SU-DHL-6 (cell line): ENCODE measurements at regions not wholly inside any gene's neighbourhood (a gene's known extent, or its start where the extent isn't known, plus 50 kb on each side); places are given as distances from the start of the nearest gene placed in this dataset.

Experiments used
- H2AFZ ChIP-seq: fragments of 200-600 bp; sonication (generic); 2 replicates; pipeline ENCODE4 v1.6.1; 2014; ENCODE audit warnings: low read depth, mild to moderate bottlenecking, moderate library complexity, mixed read lengths, antibody characterized with exemption, low read length; ENCODE audit not compliant: severe bottlenecking
- H3F3A ChIP-seq: fragments of 200-600 bp; shearing (Covaris generic); 2 replicates; pipeline ENCODE4 v1.6.0; 2016; ENCODE audit warnings: antibody characterized with exemption, mild to moderate bottlenecking; ENCODE audit not compliant: insufficient read depth
- H3K27ac ChIP-seq: fragments of 200-600 bp; sonication (generic); 2 replicates; pipeline ENCODE4 v1.5.1; 2016; ENCODE audit warnings: low read depth, mild to moderate bottlenecking, low read length, moderate library complexity, mixed read lengths
- H3K27me3 ChIP-seq: fragments of 200-600 bp; sonication (generic), shearing (Covaris generic); 2 replicates; pipeline ENCODE4 v1.6.0; 2014; ENCODE audit warnings: mild to moderate bottlenecking, low read length
- H3K36me3 ChIP-seq: fragments of 200-600 bp; sonication (generic); 2 replicates; pipeline ENCODE4 v1.6.1; 2014; ENCODE audit warnings: mild to moderate bottlenecking, low read length, mixed read lengths
- H3K4me2 ChIP-seq: fragments of 300-600, 200-600 bp; shearing (Covaris generic), sonication (generic); 2 replicates; pipeline ENCODE4 v1.6.0; 2014; ENCODE audit warnings: low read length, low read depth, mild to moderate bottlenecking; ENCODE audit not compliant: poor library complexity, severe bottlenecking
- H3K4me3 ChIP-seq: fragments of 200-600 bp; sonication (generic); 2 replicates; pipeline ENCODE4 v1.5.1; 2014; ENCODE audit warnings: antibody characterized with exemption, low read length, mild to moderate bottlenecking, mixed read lengths; ENCODE audit not compliant: insufficient read depth, poor library complexity, severe bottlenecking
- H3K79me2 ChIP-seq: fragments of 200-600 bp; sonication (generic); 2 replicates; pipeline ENCODE4 v1.6.1; 2014; ENCODE audit warnings: mild to moderate bottlenecking, low read length, moderate library complexity; ENCODE audit not compliant: insufficient read depth
- H3K9ac ChIP-seq: fragments of 200-600 bp; sonication (generic); 2 replicates; pipeline ENCODE4 v1.7.0; 2014; ENCODE audit warnings: mild to moderate bottlenecking, low read length
- H3K9me2 ChIP-seq: fragments of 200-600 bp; sonication (generic); replicated peaks from 2 replicates; pipeline ENCODE4 v1.6.1; 2014; ENCODE audit warnings: low read length; ENCODE audit not compliant: insufficient read depth
- H3K9me3 ChIP-seq: fragments of 200-600 bp; sonication (generic); 2 replicates; pipeline ENCODE4 v1.6.1; 2014; ENCODE audit warnings: low read length, mixed read lengths; ENCODE audit not compliant: insufficient read depth
- H4K20me1 ChIP-seq: fragments of 200-600 bp; sonication (generic); 2 replicates; pipeline ENCODE4 v1.6.1; 2014; ENCODE audit warnings: low read depth, mild to moderate bottlenecking, antibody characterized with exemption, low read length, moderate library complexity, mixed read lengths
- EZH2phosphoT487 ChIP-seq: fragments of 200-600 bp; sonication (generic), shearing (Covaris generic); conservative IDR thresholded peaks from 2 replicates; pipeline ENCODE4 v1.6.1; 2018; ENCODE audit warnings: mild to moderate bottlenecking, antibody characterized with exemption, low read length, moderate library complexity, mixed read lengths
- TF ChIP-seq, protein P1 (sequence below): fragments of 200-600 bp; sonication (generic); IDR thresholded peaks from one replicate; pipeline ENCODE4 v1.5.1; 2017; ENCODE audit warnings: antibody characterized with exemption, mild to moderate bottlenecking, low read length, moderate library complexity; ENCODE audit not compliant: insufficient read depth, poor library complexity, severe bottlenecking

DNA sequence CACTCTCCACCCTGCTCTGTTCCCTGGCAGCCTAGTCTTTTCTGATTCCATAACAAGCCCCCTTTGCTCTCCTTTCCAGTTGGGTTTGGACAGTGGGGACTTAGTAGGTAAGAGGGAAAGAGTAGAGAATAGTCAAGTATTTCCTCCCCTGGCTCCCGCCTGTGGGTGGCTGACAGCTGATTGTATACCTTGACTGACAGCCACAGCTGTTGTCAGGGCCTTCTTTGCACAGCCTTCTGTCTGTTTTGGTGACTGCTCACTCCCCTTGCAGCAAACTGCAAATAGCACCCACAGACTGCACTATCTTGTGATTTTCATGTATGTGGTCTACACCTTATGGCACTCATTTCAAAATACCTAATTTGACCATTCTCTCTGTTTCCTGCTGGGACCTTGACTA, 486.3 kb downstream of the ACTR3B start:
- no peak for TF ChIP-seq EZH2phosphoT487
- TF ChIP-seq, protein P1, sequence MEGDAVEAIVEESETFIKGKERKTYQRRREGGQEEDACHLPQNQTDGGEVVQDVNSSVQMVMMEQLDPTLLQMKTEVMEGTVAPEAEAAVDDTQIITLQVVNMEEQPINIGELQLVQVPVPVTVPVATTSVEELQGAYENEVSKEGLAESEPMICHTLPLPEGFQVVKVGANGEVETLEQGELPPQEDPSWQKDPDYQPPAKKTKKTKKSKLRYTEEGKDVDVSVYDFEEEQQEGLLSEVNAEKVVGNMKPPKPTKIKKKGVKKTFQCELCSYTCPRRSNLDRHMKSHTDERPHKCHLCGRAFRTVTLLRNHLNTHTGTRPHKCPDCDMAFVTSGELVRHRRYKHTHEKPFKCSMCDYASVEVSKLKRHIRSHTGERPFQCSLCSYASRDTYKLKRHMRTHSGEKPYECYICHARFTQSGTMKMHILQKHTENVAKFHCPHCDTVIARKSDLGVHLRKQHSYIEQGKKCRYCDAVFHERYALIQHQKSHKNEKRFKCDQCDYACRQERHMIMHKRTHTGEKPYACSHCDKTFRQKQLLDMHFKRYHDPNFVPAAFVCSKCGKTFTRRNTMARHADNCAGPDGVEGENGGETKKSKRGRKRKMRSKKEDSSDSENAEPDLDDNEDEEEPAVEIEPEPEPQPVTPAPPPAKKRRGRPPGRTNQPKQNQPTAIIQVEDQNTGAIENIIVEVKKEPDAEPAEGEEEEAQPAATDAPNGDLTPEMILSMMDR = no peak
- H3K4me3 ChIP-seq = no peak overlapping the region
- H3K9me3 ChIP-seq = no peaks in the 10 kb centered on the region
- H3K9ac ChIP-seq = no peak overlapping the region
- no peaks in the 10 kb centered on the region for H3K79me2 ChIP-seq
- no peaks in the 10 kb centered on the region for H4K20me1 ChIP-seq
- H3K36me3 ChIP-seq = no peaks in the 10 kb centered on the region
- no peaks in the 10 kb centered on the region for H3K9me2 ChIP-seq
- no peaks in the 10 kb centered on the region for H3F3A ChIP-seq
- no peak overlapping the region for H3K27ac ChIP-seq
- no peaks in the 10 kb centered on the region for H3K27me3 ChIP-seq
- no peak overlapping the region for H2AFZ ChIP-seq
- no peak overlapping the region for H3K4me2 ChIP-seq

DNA sequence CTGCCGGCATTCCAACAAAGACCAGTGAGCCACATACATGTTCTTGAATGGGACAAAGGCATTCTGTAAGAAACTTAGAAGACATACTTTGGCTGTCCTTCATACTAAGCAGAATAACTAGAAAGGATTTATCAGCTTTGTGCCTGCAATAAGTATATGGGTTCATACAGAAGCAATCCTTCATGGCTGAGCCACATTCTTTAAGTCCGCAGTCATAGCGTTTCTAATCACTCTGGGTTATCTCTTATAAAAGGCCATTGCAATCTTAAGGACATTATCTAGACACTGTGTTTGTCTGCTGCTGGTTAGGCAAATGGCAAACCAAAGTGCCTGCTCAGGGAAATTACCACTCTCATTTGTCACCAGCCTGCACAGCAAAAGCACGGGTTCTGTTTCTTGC, 488.4 kb downstream of the ACTR3B start:
- Histone ChIP-seq H3K36me3 (no peaks in the 10 kb centered on the region), H3K4me2 (no peak overlapping the region), H3F3A (no peaks in the 10 kb centered on the region), H3K9me3 (no peaks in the 10 kb centered on the region), H3K9ac (no peak overlapping the region), H3K79me2 (no peaks in the 10 kb centered on the region), H3K9me2 (no peaks in the 10 kb centered on the region), H3K27ac (no peak overlapping the region), H2AFZ (no peak overlapping the region), H3K27me3 (no peaks in the 10 kb centered on the region), H3K4me3 (no peak overlapping the region), H4K20me1 (no peaks in the 10 kb centered on the region)
- TF ChIP-seq, protein P1 = no peak
- no peak for TF ChIP-seq EZH2phosphoT487

DNA sequence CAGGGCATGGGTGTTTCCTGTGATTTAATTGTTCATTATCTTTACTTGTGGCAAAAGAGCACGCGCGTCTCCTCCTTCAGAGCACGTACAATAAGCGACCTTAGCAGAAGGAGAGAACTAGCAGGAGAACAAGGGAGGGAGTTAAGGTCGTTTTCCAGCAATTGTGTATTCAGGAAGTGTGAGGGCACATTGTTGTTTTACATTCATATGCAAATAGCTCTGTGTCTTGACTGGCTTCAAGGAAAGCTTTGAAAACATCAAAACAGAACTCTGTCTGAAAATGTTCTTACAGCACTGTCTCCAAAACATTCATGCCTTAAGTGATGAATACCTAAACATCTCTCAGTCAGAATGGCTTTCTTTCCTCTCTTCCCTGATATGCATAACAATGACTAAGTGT, 499.1 kb downstream of the ACTR3B start:
- Histone ChIP-seq H3K27me3 (no peaks in the 10 kb centered on the region), H3K79me2 (no peaks in the 10 kb centered on the region), H3K9ac (no peak overlapping the region)

More for the DNA sequence above, 499.1 kb downstream of the ACTR3B start:
- Histone ChIP-seq H3K9me2 (no peaks in the 10 kb centered on the region), H3K9me3 (no peaks in the 10 kb centered on the region), H3F3A (no peaks in the 10 kb centered on the region), H3K4me3 (no peak overlapping the region), H4K20me1 (no peaks in the 10 kb centered on the region), H3K27ac (no peak overlapping the region), H2AFZ (no peak overlapping the region), H3K36me3 (no peaks in the 10 kb centered on the region), H3K4me2 (no peak overlapping the region)
- TF ChIP-seq EZH2phosphoT487 = no peak
- TF ChIP-seq, protein P1 = no peak
